ENCODE measurements at regions not wholly inside any gene's neighbourhood (a gene's known extent, or its start where the extent isn't known, plus 50 kb on each side); places are given as distances from the start of the nearest gene placed in this dataset.

DNA sequence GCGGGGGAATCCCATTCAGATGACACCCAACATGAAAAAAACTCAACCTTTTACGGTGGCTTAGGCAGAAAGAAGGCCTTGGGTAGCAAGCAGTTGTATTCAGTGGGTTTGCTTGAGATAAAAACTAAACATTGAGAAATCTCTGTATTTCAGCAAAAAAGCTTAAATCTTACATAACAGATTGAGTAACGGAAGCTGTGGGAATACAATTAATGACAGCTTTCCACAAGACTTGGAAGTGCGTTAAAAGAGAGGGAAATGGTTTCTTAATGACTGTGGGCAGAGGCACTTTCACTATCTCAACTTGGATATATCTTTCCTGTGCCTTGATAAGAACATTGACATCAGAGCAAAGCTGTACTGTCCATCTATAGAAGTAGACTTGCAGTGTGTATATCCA, 418.5 kb upstream of the HS3ST1 start:
- no peak for TF ChIP-seq HEYL (CRISPR knock-in tag; IDR thresholded peaks at IDR 0.05)
- TF ChIP-seq, protein P1, sequence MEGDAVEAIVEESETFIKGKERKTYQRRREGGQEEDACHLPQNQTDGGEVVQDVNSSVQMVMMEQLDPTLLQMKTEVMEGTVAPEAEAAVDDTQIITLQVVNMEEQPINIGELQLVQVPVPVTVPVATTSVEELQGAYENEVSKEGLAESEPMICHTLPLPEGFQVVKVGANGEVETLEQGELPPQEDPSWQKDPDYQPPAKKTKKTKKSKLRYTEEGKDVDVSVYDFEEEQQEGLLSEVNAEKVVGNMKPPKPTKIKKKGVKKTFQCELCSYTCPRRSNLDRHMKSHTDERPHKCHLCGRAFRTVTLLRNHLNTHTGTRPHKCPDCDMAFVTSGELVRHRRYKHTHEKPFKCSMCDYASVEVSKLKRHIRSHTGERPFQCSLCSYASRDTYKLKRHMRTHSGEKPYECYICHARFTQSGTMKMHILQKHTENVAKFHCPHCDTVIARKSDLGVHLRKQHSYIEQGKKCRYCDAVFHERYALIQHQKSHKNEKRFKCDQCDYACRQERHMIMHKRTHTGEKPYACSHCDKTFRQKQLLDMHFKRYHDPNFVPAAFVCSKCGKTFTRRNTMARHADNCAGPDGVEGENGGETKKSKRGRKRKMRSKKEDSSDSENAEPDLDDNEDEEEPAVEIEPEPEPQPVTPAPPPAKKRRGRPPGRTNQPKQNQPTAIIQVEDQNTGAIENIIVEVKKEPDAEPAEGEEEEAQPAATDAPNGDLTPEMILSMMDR (IDR thresholded peaks at IDR 0.05) = no peak
- no peak for TF ChIP-seq CBX8 (IDR thresholded peaks at IDR 0.05)
- no peak for TF ChIP-seq CEBPB (IDR thresholded peaks at IDR 0.05)
- TF ChIP-seq POLR2A (IDR thresholded peaks at IDR 0.05; ENCODE audit: low read length) = no peak
- TF ChIP-seq CHD2 (IDR thresholded peaks at IDR 0.05; ENCODE audit: low read length, partially characterized antibody) = no peak
- no peak for TF ChIP-seq POLR2AphosphoS2 (conservative IDR thresholded peaks at IDR 0.05; ENCODE audit: low read length)
